NCI-H82 (cell line): ENCODE measurements at regions not wholly inside any gene's neighbourhood (a gene's known extent, or its start where the extent isn't known, plus 50 kb on each side); places are given as distances from the start of the nearest gene placed in this dataset.

Source experiments
- DNase-seq: peaks from one replicate; lab custom pipeline; 2025; lab: John Stamatoyannopoulos, UW

- no peak for DNase-seq
Observed at GRCh38 chr11:134644476-134645456, 232.7 kb upstream of the B3GAT1 start.

- DNase-seq = no peak
Observed at GRCh38 chr11:134643115-134644012, 231.3 kb upstream of the B3GAT1 start.

- no peak for DNase-seq
Observed at GRCh38 chr11:134642206-134642605, 230.2 kb upstream of the B3GAT1 start.

DNA sequence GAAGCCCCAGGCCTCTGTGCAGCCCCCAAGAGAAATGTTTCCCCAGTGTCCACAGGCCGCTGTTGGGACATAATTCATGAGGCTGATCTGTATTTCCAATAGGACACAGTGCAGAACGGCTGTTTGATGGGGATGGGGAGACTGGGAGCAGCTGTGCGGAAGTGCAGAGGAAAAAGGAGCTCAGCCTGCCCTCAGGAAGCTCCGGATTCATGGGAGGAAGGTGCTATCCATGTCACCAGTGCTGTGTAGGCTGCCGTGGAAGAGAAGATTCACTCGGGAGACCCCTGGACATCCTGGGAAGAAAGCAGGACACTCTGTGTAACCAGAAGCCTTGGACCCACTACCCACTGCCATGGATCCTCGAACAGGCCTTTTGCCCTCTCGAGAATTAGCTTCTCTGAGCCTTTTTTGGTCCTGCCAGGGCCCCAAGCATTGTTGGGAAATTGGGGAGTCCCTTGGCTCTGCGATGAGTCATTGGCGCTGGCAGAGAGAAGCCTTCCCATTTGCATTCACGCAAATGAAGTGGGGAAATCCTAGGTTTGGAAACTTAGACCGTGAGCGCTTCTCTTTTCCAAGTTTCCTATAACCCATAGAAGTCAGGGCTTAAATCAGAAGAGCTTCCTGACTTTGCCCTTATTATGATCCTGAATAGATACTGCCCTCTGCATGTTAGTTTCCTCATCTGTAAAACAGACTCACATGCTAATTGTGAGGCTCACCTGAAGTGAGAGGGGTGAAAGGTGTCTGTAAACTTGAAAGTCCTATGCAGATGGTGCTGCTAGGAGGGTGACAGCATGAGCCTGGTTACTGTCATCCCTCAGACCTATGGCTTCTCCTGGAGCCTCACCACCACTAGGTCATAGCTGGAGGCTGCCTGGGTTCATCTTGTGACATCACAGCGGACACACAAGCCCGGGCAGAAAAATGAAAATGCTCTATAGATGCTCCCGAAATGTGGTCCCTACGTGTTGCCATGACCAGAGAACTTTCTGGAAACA is 229.2 kb upstream of the B3GAT1 start:
- DNase-seq = no peak

DNA sequence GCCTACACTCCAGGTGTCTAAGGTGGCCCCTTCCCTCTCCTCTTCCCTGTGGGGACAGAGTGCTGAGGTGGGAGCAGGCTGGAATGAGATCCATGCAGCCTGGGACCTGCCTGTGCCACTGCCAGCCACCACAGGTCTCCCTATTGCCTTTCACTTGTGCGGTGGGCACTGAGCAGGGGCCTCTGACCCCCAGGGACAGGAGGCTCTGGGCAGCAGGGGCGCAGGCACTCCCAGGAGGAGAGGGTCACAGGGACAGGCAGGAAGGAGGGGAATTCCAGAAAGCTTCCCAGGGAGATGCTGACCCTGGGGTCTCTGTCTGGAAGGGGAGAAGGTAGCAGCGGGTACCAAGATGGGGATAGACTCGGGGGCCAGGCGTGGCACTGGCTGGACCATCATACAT is 228.5 kb upstream of the B3GAT1 start:
- DNase-seq = no peak

DNA sequence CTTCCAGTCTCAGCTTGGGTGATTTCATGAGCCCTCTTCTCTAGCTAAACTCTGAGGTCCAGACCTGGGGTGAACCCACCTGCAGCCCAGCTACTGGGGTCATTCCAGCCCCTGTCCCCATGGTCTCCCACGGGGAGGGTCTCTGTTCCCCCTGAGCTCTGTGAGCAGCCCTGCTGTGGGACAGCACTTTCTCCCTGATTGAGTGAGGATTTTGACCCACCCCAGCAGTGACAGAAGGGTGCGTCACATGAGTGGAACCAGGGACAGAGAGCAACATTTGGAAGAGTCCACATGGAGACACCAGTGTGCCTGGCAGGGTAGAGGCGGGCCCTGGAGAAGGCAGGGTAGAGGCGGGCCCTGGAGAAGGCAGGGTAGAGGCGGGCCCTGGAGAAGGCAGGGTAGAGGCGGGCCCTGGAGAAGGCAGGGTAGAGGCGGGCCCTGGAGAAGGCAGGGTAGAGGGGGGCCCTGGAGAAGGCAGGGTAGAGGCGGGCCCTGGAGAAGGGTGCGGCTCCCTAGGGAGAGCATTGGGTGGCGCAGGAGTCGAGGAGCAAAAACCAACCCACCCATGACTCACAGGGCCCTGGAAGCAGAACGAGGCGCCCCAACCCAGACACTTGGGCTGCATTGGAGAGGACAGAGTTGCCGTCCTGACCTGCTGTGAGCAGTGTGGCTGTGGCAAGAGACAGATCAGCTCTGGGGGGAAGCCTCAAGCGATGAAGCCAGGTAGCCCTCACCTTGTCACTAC is 227.7 kb upstream of the B3GAT1 start:
- no peak for DNase-seq

DNA sequence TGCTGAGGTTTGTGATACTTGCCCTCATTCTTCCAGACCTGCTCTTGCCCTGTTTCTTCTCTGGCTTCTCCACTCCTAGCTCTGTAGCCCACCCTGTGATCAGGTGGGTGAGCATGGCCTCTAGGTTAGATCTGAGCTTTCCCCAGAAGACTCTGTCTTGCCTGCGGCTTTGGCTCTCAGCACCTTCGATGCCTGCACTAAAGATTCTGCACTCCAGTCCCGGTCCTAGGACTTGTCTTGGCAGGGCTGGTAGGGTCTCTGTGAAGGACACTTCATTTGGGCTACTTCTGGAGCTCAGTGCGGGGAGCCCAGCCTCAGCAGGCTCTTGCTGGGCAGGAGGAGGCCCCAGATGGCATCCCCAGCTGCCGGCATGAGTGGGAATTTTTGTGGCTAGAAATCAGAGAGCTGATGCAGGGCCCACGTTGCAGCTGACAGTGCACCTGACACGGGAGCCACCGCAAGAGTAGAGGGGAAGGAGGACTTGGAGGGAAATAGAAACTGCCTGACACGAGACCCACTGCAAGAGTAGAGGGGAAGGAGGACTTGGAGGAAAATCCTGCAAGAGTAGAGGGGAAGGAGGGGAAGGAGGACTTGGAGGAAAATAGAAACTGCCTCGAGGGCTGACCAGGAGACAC is 226.9 kb upstream of the B3GAT1 start:
- no peak for DNase-seq

- no peak for DNase-seq
Observed at GRCh38 chr11:134637091-134638015, 225.3 kb upstream of the B3GAT1 start.

DNA sequence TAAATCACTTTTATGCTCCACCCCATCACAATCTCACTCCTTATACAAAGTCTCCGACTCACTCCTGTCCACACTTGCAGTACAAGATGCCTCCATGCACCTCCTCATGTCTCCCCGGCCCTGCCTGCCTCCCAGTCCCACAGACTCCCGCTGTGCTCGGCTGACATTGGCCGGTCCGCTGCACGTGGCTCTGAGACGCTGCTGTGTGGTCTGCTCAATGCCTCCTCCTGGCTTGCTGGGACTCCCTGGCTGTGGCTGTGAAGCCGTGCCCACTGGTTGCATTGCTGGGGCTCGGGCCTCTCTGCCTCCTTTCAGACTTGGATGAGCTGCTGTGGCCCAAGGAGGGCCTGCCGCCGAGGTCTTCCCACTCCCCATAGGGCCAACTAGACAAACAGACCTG is 224.0 kb upstream of the B3GAT1 start:
- DNase-seq = no peak

- DNase-seq = no peak
Observed at GRCh38 chr11:134634897-134635831, 223.1 kb upstream of the B3GAT1 start.

DNA sequence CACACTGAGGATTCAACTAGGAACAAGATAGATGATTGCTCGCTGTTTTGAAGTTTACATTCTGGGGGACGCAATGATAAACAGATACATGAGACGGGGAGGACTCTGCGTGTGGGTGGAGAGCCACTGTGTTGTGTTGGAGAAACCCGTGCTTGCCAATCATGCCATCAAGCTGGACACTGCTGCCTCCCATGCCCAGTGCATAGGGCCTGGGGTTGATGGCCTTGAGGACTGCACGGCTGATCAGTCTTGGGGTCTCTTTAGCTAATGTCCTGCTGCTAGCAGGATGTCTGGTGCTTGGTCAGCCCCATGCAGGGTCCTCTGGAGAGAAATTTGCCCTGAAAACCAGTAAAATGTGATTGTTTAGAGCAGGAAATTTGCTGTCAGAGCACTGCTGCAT is 221.2 kb upstream of the B3GAT1 start:
- no peak for DNase-seq

DNA sequence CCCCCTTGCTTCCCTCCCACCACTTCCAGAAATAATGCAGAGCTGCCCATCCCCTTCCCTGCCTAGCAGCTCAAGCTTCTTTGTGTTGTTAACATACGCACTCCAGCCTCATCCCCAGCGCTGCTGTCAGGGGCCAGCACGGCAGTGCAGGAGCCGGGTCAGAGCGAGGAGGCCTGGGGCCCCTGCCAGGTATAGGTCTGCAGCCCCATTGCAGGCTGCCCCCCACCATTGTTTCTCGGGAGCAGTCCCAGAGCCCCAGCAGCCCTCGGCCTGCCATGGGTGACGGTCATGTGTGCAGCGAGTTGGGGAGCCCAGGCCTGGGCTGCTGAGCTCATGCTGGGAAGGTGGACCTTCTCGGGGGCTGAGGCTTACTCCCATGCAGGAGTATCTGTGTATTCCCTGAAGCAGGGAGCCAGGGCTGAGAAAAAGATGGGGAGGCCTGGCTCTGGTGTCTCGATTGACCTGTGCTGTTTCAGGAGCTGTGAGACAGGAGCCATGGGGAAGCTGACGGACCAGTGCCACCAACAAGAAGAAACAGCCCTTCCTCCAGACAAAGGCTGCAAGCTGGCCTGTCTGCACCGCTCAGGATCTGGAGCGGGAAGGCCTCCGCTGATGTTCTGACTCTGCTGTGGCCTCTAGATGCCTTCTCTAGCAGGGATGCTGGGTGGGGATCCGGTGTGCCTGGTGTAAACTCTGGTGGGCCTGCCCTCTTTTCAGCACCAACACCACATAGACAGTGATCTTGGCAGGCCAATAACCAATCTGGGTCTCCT is 220.5 kb upstream of the B3GAT1 start:
- no peak for DNase-seq

DNA sequence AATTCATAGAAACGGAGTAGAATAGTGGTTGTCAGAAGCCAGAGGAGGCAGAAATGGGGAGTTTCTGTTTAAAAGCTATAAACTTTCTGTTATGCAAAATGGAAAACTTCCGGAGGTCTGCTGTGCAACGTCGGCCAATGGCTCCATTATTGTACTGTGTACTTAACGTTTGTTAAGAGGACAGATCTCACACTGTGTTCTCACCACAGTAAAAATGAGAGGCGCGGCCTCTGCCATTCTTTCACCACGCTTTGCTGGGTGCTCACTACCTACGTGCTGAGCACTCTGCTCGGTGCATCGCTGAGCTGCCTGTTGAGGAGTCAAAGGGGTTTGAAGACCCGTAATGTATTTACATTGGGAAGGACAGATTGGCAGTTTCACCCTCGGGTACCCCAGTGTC is 218.8 kb upstream of the B3GAT1 start:
- DNase-seq = no peak

DNA sequence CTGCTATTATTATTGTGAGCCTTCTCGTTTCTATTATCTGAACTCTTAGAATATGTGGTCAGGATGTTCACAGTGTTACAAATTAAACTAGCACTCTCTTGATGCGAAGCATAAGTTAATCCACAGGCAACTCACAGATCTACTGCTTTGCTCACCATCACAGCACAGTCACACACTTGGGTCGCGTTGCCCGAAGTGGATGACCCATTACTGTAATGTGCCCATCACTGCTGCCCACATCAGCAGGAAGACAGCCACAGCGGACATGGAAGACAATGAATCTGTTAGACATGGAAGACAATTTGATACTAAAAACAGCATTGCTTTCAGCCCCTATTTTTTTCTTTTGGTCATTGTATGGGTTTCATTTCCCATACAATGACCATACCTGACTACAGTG is 216.4 kb upstream of the B3GAT1 start:
- DNase-seq = no peak

- no peak for DNase-seq
Observed at GRCh38 chr11:134626032-134626431, 214.0 kb upstream of the B3GAT1 start.

- DNase-seq = no peak
Observed at GRCh38 chr11:134625631-134626030, 213.6 kb upstream of the B3GAT1 start.

DNA sequence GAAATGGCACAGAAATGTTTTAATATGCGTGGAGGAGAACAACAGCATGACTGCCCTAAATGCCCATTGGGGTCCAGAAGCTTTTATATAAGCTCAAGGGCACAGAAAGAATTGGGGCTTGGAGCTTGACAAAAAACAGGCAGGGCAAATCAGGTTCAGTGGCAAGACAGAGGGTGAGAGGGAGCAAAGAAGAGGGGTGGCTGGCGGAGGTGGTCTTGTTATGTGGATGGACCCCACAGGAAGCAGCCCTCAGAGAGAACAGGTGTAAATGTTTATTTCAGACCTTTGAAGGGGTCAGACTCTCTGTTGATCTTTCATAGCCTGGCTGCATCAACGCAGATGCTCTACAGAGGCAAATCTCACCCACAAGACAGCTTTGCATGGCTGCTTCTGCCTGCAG is 213.1 kb upstream of the B3GAT1 start:
- no peak for DNase-seq
